ENCODE measurements at regions not wholly inside any gene's neighbourhood (a gene's known extent, or its start where the extent isn't known, plus 50 kb on each side); places are given as distances from the start of the nearest gene placed in this dataset.

DNA sequence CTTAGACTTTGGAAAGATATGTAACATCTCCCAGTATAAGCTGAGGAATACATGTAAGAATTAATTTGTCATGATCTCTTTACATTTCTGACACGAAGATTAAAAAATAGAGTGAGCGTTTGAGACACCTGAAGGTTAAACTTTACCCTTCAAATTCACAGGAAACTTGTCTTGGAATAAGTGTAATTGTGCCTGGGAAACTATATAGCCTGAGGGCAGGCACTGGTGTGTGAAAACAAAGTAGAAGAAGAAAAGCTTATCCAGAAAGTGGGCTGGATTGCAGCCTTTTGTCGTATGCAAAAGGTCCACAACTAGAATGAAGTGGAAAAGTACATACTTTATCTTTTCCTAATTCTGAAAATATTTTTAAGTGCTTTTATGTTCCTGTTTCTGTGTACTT, 275.7 kb upstream of the TCF21 start:
- TF ChIP-seq, protein P1, sequence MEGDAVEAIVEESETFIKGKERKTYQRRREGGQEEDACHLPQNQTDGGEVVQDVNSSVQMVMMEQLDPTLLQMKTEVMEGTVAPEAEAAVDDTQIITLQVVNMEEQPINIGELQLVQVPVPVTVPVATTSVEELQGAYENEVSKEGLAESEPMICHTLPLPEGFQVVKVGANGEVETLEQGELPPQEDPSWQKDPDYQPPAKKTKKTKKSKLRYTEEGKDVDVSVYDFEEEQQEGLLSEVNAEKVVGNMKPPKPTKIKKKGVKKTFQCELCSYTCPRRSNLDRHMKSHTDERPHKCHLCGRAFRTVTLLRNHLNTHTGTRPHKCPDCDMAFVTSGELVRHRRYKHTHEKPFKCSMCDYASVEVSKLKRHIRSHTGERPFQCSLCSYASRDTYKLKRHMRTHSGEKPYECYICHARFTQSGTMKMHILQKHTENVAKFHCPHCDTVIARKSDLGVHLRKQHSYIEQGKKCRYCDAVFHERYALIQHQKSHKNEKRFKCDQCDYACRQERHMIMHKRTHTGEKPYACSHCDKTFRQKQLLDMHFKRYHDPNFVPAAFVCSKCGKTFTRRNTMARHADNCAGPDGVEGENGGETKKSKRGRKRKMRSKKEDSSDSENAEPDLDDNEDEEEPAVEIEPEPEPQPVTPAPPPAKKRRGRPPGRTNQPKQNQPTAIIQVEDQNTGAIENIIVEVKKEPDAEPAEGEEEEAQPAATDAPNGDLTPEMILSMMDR (IDR thresholded peaks at IDR 0.05), result no peak

DNA sequence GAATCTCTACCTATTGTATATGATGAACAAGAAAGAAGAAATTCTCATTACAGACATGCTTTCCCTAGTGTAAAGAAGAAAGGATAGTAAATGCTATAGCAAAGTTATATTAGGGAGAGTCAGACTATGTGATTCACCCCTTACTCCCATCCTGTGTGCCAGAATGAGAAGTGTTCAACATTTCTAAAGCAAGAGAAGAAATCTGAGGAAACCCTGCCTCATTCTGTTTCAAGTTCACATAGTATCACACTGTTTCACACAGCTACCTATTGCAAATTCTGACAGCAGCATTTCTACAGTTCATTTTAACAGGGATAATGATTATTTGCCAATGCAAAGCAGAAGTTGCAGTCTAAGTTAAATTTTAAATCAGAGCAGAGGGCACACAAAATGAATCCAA, 267.2 kb upstream of the TCF21 start:
- TF ChIP-seq, protein P1 (IDR thresholded peaks at IDR 0.05), result no peak

DNA sequence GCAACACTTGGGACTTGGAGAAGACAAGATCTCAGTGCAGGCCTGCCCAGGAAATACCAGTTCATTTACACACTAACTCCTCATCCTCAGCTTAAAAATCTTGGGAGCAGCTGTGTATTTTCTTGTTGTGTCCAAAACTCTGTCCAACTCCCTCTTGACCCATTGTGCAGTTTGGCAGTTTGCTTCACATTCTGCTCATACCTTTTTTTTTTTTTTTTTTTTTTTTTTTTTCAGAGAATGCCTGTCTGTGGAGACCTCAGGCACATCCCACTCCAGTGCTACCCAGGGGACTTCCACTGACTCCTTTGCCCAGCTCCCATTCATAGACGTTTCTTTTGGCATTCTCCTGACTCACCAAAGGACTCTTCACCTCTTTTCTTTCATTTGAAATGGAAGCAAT, 265.8 kb upstream of the TCF21 start:
- TF ChIP-seq, protein P1 (IDR thresholded peaks at IDR 0.05), result no peak

DNA sequence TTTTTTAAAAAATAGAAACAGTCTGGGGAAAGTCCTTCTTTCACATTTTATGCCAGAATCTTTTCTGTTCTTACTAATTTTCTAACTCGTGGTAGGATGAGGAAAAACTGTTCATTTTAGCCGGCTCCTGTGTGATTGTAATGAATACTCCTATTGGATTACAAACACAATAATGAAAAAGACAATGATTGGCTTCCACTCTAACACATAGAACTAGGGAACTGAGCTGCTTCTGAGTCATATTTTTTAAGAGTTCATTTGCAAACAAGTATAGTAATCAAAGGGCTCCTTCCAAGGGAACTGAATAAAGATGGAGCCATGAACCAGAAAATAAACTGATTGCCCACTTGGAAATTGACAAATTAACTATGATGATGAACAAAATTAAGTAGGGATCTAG, 265.3 kb upstream of the TCF21 start:
- TF ChIP-seq, protein P1 (IDR thresholded peaks at IDR 0.05), result no peak

DNA sequence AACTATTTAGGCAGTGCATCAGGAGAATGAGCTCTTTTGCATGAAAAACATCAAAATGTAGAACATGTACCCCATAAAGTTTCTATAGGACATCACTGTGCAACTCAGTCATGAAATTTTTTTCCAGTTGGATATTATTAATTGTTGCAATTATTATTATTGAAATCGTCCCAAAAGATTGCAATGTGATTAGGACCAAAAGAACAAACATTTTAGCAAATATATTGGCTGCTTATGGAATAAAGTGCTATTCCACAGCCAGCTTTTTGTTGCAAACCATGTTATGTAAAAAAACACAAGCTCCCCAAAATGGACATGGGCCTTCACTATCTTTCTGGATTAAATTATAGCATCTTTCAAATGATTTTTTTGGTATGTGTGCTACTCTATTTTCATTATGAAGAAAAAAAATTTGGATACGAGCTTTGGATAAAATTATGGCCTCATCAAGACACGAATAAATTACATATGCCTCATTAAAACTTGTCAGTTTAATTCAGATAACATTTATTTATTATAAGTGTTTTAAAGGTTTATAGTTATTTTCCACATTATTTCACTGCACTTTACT, 262.7 kb upstream of the TCF21 start:
- TF ChIP-seq, protein P1 (IDR thresholded peaks at IDR 0.05), result no peak

DNA sequence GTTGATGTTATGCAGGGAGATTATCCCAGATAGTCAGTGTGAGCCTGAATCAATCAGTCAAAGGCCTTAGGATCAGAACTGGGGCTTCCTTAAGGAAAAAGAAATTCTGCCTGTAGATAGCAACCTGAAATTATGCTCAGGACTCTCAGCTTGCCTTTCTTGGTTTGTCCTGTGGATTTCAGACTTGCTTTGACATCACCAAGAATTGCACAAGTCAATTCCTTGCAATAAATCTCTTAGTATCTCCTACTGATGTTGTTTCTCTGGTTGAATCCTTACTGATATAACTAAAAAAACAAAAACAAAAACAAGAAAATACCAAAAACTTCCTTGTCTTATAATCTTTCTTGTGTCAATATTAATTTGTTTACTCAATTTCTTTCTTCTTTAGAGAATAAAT, 258.9 kb upstream of the TCF21 start:
- TF ChIP-seq, protein P1 (IDR thresholded peaks at IDR 0.05), result no peak

DNA sequence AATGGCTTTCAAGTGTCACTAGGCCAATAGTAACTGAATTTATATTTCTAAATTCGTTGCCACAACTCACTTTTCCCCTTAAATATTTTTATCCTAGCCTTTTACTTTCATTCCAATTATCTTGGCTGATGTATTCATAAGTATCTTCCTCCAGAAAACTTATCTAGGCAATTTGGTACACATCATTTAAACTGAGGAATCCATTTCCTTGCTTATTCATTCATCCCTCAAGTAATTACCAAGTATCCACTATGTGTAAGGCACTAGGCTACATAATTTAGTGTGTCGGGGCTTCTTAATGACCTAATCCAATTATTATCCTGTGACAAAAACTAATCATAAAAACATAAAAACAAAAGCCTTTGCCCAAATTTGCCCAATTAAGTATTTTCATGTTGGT, 258.3 kb upstream of the TCF21 start:
- TF ChIP-seq, protein P1 (IDR thresholded peaks at IDR 0.05), result no peak

DNA sequence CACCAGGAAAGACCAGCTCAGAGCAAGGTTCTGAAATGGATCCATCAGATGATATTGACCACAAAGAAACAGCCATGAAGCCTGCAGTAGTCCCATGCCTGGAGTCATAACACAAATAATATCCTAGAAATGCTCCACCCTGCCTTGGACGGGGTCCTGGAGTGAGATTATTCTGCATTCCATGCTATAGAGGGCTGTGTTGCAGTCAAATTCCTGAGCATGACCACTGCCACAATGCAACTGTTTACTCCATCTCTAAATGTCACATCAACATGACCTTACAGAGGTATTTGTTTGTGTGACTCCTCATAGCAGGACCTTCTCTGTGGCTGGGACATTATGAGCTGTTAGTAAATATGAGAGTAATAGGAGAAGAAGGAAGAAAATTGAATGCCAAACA, 257.5 kb upstream of the TCF21 start:
- TF ChIP-seq, protein P1 (IDR thresholded peaks at IDR 0.05), result no peak
